ENCODE measurements at regions not wholly inside any gene's neighbourhood (a gene's known extent, or its start where the extent isn't known, plus 50 kb on each side); places are given as distances from the start of the nearest gene placed in this dataset.

DNA sequence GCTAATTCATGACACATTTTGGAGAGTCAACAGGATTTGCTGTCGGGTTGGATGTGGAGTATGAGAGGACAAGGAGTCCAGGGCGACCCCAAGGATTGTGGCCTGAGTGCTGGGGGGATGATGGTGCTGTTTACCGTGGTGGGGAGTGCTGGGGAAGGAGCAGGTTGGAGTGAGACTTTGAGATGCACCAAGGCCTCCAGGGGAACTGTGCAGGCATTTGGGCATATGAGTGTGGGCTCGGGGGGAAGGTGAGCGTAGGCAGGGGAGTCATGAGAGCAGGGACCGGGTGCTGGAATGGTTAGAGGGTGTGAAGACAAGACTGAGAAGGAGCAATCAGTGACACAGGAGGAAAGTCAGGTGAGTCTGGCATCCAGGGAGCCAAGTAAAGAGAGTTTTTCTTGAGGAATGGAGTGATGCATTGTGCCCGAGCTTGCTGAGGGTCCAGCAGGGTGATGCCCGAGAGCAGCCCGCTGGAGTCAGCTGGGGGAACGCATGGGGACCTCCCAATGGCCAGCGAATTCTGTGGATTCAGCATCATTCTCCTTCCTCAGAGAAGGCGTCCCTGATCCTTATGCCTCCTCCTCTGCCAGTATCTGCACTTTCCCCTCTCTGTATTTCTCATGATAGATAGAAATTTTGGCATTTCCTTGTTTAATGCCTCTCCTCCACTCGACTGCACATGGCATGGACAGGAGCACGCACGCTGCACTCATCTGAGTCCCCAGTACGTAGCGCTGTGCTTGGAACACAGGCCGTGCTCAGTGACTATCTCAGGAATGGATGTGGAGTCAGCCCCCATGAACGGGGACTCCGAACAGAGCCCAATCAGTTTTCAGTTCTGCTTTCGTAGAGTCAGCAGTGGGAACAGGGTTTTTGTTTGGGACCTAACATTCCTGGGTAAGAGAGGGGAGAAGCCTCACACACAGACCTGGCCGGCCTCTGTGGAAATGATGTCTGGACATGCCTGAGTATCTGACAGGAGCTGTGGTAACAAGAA is 52.1 kb upstream of the ETV3 start:
- Histone ChIP-seq H3K27me3 (ENCODE audit: low read depth) (peaks cover 29% of the 10 kb centered on the region), H3K4me1 (no peaks in the 10 kb centered on the region), H3K9me3 (no peaks in the 10 kb centered on the region), H3K27ac (no peak overlapping the region), H3K36me3 (no peaks in the 10 kb centered on the region), H3K4me3 (no peak overlapping the region)
- intact Hi-C loops (cut with DNase I): loop anchor here (10.0 kb wide), 1 partner anchor 305 kb away; no protein-coding TSS in a partner anchor
- TF ChIP-seq, protein P1, sequence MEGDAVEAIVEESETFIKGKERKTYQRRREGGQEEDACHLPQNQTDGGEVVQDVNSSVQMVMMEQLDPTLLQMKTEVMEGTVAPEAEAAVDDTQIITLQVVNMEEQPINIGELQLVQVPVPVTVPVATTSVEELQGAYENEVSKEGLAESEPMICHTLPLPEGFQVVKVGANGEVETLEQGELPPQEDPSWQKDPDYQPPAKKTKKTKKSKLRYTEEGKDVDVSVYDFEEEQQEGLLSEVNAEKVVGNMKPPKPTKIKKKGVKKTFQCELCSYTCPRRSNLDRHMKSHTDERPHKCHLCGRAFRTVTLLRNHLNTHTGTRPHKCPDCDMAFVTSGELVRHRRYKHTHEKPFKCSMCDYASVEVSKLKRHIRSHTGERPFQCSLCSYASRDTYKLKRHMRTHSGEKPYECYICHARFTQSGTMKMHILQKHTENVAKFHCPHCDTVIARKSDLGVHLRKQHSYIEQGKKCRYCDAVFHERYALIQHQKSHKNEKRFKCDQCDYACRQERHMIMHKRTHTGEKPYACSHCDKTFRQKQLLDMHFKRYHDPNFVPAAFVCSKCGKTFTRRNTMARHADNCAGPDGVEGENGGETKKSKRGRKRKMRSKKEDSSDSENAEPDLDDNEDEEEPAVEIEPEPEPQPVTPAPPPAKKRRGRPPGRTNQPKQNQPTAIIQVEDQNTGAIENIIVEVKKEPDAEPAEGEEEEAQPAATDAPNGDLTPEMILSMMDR (IDR thresholded peaks at IDR 0.05): no peak
- DNase-seq (no peak), ATAC-seq (no peak)

DNA sequence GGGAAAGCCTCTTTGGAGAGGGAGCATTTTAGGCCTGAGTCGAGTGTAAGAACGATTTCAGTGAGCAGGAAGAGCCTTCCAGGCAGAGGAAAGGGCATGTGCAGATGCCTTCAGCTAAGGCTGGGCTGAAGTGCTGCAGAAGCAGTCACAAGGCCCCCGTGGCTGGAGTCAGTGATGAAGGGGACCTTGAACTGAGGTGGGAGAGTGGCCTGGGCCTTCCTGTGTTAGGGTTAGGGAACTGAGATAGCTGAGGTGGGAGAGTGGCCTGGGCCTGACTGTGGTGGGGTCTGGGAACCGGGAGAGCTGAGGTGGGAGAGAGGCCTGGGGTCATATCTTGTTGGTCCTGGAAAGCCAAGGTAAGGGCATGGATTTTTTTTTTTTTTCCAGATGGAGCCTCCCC is 50.9 kb upstream of the ETV3 start:
- no peak for ATAC-seq
- H3K27me3 ChIP-seq (ENCODE audit: low read depth): peaks cover 17% of the 10 kb centered on the region

More for the DNA sequence above, 50.9 kb upstream of the ETV3 start:
- TF ChIP-seq, protein P1 (IDR thresholded peaks at IDR 0.05): no peak
- no peak for DNase-seq
- Histone ChIP-seq H3K4me1 (no peaks in the 10 kb centered on the region), H3K9me3 (no peaks in the 10 kb centered on the region), H3K27ac (no peak overlapping the region), H3K4me3 (no peak overlapping the region), H3K36me3 (no peaks in the 10 kb centered on the region)
- intact Hi-C loops (cut with DNase I): no loop called here
